Liver (tissue), 8 donors: ENCODE measurements at regions not wholly inside any gene's neighbourhood (a gene's known extent, or its start where the extent isn't known, plus 50 kb on each side); places are given as distances from the start of the nearest gene placed in this dataset.

Experiments used
- DNase-seq: peaks from one replicate; pipeline ENCODE4 v3.0.0-alpha.2; 2017; ENCODE audit warnings: low spot score
- H3K27ac ChIP-seq, 2 donors: one replicate each; pipeline ENCODE4 v1.7.0; 2013; ENCODE audit warnings: inconsistent platforms in 2 of 2, low read length in 2 of 2, control low read depth in 1 of 2, low read depth in 1 of 2, mild to moderate bottlenecking in 1 of 2
- H3K27me3 ChIP-seq, 4 donors: one replicate each; pipeline versions ENCODE4 v1.6.1 to v1.7.0; 2013; ENCODE audit warnings: low read length in 3 of 4, inconsistent platforms in 1 of 4, mild to moderate bottlenecking in 1 of 4, moderate library complexity in 1 of 4; ENCODE audit not compliant: control insufficient read depth in 4 of 4, insufficient read depth in 4 of 4
- H3K36me3 ChIP-seq, 4 donors: one replicate each; pipeline versions ENCODE4 v1.6.1 to v1.7.0; 2013; ENCODE audit warnings: low read length in 3 of 4, mild to moderate bottlenecking in 3 of 4, low read depth in 1 of 4, moderate library complexity in 1 of 4; ENCODE audit not compliant: control insufficient read depth in 4 of 4, insufficient read depth in 3 of 4
- H3K4me1 ChIP-seq, 4 donors: one replicate each; pipeline versions ENCODE4 v1.6.1 to v1.7.0; 2013; ENCODE audit warnings: low read length in 3 of 4, mild to moderate bottlenecking in 3 of 4, moderate library complexity in 1 of 4; ENCODE audit not compliant: control insufficient read depth in 4 of 4, insufficient read depth in 4 of 4
- H3K4me3 ChIP-seq, 3 donors: one replicate each; pipeline versions ENCODE4 v1.6.1 to v1.7.0; 2013; ENCODE audit warnings: low read length in 3 of 3, control low read depth in 1 of 3, low read depth in 1 of 3, mild to moderate bottlenecking in 1 of 3
- H3K9ac ChIP-seq, 2 donors: one replicate each; pipeline ENCODE4 v1.7.0; 2013; ENCODE audit warnings: low read length in 2 of 2, mild to moderate bottlenecking in 2 of 2, moderate library complexity in 2 of 2, control low read depth in 1 of 2, low read depth in 1 of 2
- H3K9me3 ChIP-seq, 4 donors: one replicate each; pipeline versions ENCODE4 v1.6.1 to v1.7.0; 2013; ENCODE audit warnings: low read length in 3 of 4; ENCODE audit not compliant: control insufficient read depth in 4 of 4
- ATF3 ChIP-seq: IDR thresholded peaks from 2 replicates; pipeline ENCODE4 v1.6.1; 2016; ENCODE audit warnings: antibody characterized with exemption
- EGR1 ChIP-seq, 2 donors: IDR thresholded peaks; 2 replicates each; pipeline ENCODE4 v1.6.1; 2016 to 2018; ENCODE audit warnings: antibody characterized with exemption in 2 of 2, low read depth in 2 of 2
- FOXA1 ChIP-seq: IDR thresholded peaks from 2 replicates; pipeline ENCODE4 v1.6.1; 2016; ENCODE audit warnings: antibody characterized with exemption
- FOXA2 ChIP-seq: IDR thresholded peaks from 2 replicates; pipeline ENCODE4 v1.6.1; 2016; ENCODE audit warnings: antibody characterized with exemption
- GABPA ChIP-seq, 2 donors: IDR thresholded peaks in 1 of 2; conservative IDR thresholded peaks in 1 of 2; 2 replicates each; pipeline ENCODE4 v1.6.1; 2016; ENCODE audit warnings: antibody characterized with exemption in 2 of 2, mild to moderate bottlenecking in 1 of 2, moderate library complexity in 1 of 2
- HNF4A ChIP-seq, 2 donors: conservative IDR thresholded peaks; 2 replicates each; pipeline ENCODE4 v1.6.1; 2016; ENCODE audit warnings: antibody characterized with exemption in 2 of 2, mild to moderate bottlenecking in 2 of 2
- HNF4G ChIP-seq: IDR thresholded peaks from 2 replicates; pipeline ENCODE4 v1.6.1; 2016; ENCODE audit warnings: antibody characterized with exemption
- JUND ChIP-seq, 2 donors: IDR thresholded peaks; 2 replicates each; pipeline ENCODE4 v1.6.1; 2016; ENCODE audit warnings: antibody characterized with exemption in 2 of 2
- NR2F2 ChIP-seq: IDR thresholded peaks from 2 replicates; pipeline ENCODE4 v1.6.1; 2016; ENCODE audit warnings: antibody characterized with exemption
- RAD21 ChIP-seq, 2 donors: IDR thresholded peaks; 2 replicates each; pipeline ENCODE4 v1.6.1; 2016; ENCODE audit warnings: antibody characterized with exemption in 2 of 2, mild to moderate bottlenecking in 2 of 2
- SP1 ChIP-seq: IDR thresholded peaks from 2 replicates; pipeline ENCODE4 v1.6.1; 2018; ENCODE audit warnings: antibody characterized with exemption, mild to moderate bottlenecking
- TAF1 ChIP-seq: conservative IDR thresholded peaks from 2 replicates; pipeline ENCODE4 v1.6.1; 2016; ENCODE audit warnings: antibody characterized with exemption, mild to moderate bottlenecking
- YY1 ChIP-seq: IDR thresholded peaks from 2 replicates; pipeline ENCODE4 v1.6.1; 2016; ENCODE audit warnings: antibody characterized with exemption, mild to moderate bottlenecking
- WGBS: extraction: QIAGEN DNeasy Blood & Tissue Kit; methylation state at CpG from one replicate; pipeline ENCODE4 v1.1.7; 2013; 5-methylcytosine and 5-hydroxymethylcytosine counted together
- TF ChIP-seq, protein P1 (sequence below): fragments of 150-350 bp; IDR thresholded peaks from 2 replicates; pipeline ENCODE4 v1.5.1; 2017; ENCODE audit warnings: improper control_type of control experiment, low read depth, low read length; ENCODE audit not compliant: missing input control
- TF ChIP-seq, protein P2 (sequence below): IDR thresholded peaks from 2 replicates; pipeline ENCODE4 v1.6.1; 2016; ENCODE audit warnings: antibody characterized with exemption
- TF ChIP-seq, protein P3 (sequence below): IDR thresholded peaks from 2 replicates; pipeline ENCODE4 v1.6.1; 2016; ENCODE audit warnings: antibody characterized with exemption, mild to moderate bottlenecking
- TF ChIP-seq, protein P4 (sequence below): IDR thresholded peaks from 2 replicates; pipeline ENCODE4 v1.6.1; 2016; ENCODE audit warnings: antibody characterized with exemption
- donor health status: healthy.
- donor health status: healthy.
- donor health status: healthy.
- donor health status: healthy.
- donor health status: healthy.

- H3K27ac ChIP-seq: no peak overlapping the region
- peaks cover 0 to 4% (median 2%) of the 10 kb centered on the region in 4 donors for H3K9me3 ChIP-seq
- H3K4me3 ChIP-seq: no peak overlapping the region
- H3K27me3 ChIP-seq: no peaks in the 10 kb centered on the region
- H3K9ac ChIP-seq: no peak overlapping the region
- no peaks in the 10 kb centered on the region for H3K36me3 ChIP-seq
- H3K4me1 ChIP-seq: no peaks in the 10 kb centered on the region
- TF ChIP-seq RAD21 (IDR thresholded peaks at IDR 0.05) (no peak), FOXA1 (no peak), HNF4A (conservative IDR thresholded peaks at IDR 0.05) (no peak), ATF3 (no peak), JUND (IDR thresholded peaks at IDR 0.05) (no peak)
- WGBS: 83% methylated on average over 3 of the region's 3 CpGs
- DNase-seq: no peak
These were observed 59.7 kb upstream of the NEBL start for GRCh38 chr10:20956843-20957242.

- DNase-seq: no peak
- H3K27me3 ChIP-seq: no peaks in the 10 kb centered on the region
- peaks cover 0 to 4% (median 2%) of the 10 kb centered on the region in 4 donors for H3K9me3 ChIP-seq
- no peak overlapping the region for H3K4me3 ChIP-seq
- TF ChIP-seq RAD21 (IDR thresholded peaks at IDR 0.05): no peak
- TF ChIP-seq, protein P1, sequence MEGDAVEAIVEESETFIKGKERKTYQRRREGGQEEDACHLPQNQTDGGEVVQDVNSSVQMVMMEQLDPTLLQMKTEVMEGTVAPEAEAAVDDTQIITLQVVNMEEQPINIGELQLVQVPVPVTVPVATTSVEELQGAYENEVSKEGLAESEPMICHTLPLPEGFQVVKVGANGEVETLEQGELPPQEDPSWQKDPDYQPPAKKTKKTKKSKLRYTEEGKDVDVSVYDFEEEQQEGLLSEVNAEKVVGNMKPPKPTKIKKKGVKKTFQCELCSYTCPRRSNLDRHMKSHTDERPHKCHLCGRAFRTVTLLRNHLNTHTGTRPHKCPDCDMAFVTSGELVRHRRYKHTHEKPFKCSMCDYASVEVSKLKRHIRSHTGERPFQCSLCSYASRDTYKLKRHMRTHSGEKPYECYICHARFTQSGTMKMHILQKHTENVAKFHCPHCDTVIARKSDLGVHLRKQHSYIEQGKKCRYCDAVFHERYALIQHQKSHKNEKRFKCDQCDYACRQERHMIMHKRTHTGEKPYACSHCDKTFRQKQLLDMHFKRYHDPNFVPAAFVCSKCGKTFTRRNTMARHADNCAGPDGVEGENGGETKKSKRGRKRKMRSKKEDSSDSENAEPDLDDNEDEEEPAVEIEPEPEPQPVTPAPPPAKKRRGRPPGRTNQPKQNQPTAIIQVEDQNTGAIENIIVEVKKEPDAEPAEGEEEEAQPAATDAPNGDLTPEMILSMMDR: no peak
- TF ChIP-seq, protein P2, sequence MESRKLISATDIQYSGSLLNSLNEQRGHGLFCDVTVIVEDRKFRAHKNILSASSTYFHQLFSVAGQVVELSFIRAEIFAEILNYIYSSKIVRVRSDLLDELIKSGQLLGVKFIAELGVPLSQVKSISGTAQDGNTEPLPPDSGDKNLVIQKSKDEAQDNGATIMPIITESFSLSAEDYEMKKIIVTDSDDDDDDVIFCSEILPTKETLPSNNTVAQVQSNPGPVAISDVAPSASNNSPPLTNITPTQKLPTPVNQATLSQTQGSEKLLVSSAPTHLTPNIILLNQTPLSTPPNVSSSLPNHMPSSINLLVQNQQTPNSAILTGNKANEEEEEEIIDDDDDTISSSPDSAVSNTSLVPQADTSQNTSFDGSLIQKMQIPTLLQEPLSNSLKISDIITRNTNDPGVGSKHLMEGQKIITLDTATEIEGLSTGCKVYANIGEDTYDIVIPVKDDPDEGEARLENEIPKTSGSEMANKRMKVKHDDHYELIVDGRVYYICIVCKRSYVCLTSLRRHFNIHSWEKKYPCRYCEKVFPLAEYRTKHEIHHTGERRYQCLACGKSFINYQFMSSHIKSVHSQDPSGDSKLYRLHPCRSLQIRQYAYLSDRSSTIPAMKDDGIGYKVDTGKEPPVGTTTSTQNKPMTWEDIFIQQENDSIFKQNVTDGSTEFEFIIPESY: no peak
- TF ChIP-seq FOXA2: no peak
- TF ChIP-seq TAF1: no peak
- TF ChIP-seq FOXA1: no peak
- no peak for TF ChIP-seq GABPA (IDR thresholded peaks at IDR 0.05 in 1 of 2, conservative IDR thresholded peaks at IDR 0.05 in 1 of 2)
- no peak for TF ChIP-seq HNF4G
- TF ChIP-seq, protein P3, sequence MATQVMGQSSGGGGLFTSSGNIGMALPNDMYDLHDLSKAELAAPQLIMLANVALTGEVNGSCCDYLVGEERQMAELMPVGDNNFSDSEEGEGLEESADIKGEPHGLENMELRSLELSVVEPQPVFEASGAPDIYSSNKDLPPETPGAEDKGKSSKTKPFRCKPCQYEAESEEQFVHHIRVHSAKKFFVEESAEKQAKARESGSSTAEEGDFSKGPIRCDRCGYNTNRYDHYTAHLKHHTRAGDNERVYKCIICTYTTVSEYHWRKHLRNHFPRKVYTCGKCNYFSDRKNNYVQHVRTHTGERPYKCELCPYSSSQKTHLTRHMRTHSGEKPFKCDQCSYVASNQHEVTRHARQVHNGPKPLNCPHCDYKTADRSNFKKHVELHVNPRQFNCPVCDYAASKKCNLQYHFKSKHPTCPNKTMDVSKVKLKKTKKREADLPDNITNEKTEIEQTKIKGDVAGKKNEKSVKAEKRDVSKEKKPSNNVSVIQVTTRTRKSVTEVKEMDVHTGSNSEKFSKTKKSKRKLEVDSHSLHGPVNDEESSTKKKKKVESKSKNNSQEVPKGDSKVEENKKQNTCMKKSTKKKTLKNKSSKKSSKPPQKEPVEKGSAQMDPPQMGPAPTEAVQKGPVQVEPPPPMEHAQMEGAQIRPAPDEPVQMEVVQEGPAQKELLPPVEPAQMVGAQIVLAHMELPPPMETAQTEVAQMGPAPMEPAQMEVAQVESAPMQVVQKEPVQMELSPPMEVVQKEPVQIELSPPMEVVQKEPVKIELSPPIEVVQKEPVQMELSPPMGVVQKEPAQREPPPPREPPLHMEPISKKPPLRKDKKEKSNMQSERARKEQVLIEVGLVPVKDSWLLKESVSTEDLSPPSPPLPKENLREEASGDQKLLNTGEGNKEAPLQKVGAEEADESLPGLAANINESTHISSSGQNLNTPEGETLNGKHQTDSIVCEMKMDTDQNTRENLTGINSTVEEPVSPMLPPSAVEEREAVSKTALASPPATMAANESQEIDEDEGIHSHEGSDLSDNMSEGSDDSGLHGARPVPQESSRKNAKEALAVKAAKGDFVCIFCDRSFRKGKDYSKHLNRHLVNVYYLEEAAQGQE: no peak
- no peak for TF ChIP-seq SP1
- no peak for TF ChIP-seq HNF4A (conservative IDR thresholded peaks at IDR 0.05)
- TF ChIP-seq EGR1 (IDR thresholded peaks at IDR 0.05; ENCODE audit: low read depth in 2 of 2): no peak
- TF ChIP-seq ATF3: no peak
- TF ChIP-seq, protein P4, sequence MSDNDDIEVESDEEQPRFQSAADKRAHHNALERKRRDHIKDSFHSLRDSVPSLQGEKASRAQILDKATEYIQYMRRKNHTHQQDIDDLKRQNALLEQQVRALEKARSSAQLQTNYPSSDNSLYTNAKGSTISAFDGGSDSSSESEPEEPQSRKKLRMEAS: no peak
- TF ChIP-seq NR2F2: no peak
- no peak for TF ChIP-seq YY1
- no peak for TF ChIP-seq JUND (IDR thresholded peaks at IDR 0.05)
- 68% methylated on average over 1 of the region's 1 CpG for WGBS
- no peaks in the 10 kb centered on the region for H3K4me1 ChIP-seq
- H3K9ac ChIP-seq: no peak overlapping the region
- no peak overlapping the region for H3K27ac ChIP-seq
- no peaks in the 10 kb centered on the region for H3K36me3 ChIP-seq
These were observed 58.3 kb upstream of the NEBL start for GRCh38 chr10:20955355-20955893.
